GM06990 (cell line): ENCODE measurements at regions not wholly inside any gene's neighbourhood (a gene's known extent, or its start where the extent isn't known, plus 50 kb on each side); places are given as distances from the start of the nearest gene placed in this dataset.

ENCODE experiments used
- DNase-seq: peaks from one replicate; pipeline ENCODE4 v3.0.0-alpha.2; 2011; ENCODE audit not compliant: insufficient read length; ENCODE audit errors: extremely low read depth
- H3K27me3 ChIP-seq: replicated peaks from 2 replicates; pipeline ENCODE4 v1.6.0; 2011; ENCODE audit warnings: low read length; ENCODE audit not compliant: control insufficient read depth, insufficient read depth
- H3K36me3 ChIP-seq: 2 replicates; pipeline ENCODE4 v1.5.1; 2011; ENCODE audit warnings: low read length; ENCODE audit not compliant: control insufficient read depth, insufficient read depth
- H3K4me3 ChIP-seq: replicated peaks from 2 replicates; pipeline ENCODE4 v1.5.1; 2011; ENCODE audit warnings: low read depth, mild to moderate bottlenecking, control low read depth, low read length
- CTCF ChIP-seq: IDR thresholded peaks from 2 replicates; pipeline ENCODE4 v1.5.1; 2011; ENCODE audit warnings: low read length, control low read depth, mild to moderate bottlenecking, inconsistent platforms; ENCODE audit not compliant: insufficient read depth, poor library complexity, severe bottlenecking

- DNase-seq: no peak
- no peaks in the 10 kb centered on the region for H3K27me3 ChIP-seq
- no peak overlapping the region for H3K4me3 ChIP-seq
- no peak for TF ChIP-seq CTCF
- no peaks in the 10 kb centered on the region for H3K36me3 ChIP-seq
Observed at GRCh38 chr6:14951704-14952103, 294.2 kb upstream of the JARID2 start.

GRCh38 chr6:14953836-14954235 is 292.0 kb upstream of the JARID2 start:
- Histone ChIP-seq H3K4me3 (no peak overlapping the region), H3K27me3 (no peaks in the 10 kb centered on the region), H3K36me3 (no peaks in the 10 kb centered on the region)
- no peak for DNase-seq
- no peak for TF ChIP-seq CTCF

- Histone ChIP-seq H3K4me3 (no peak overlapping the region), H3K27me3 (no peaks in the 10 kb centered on the region), H3K36me3 (no peaks in the 10 kb centered on the region)
- peak; percentile 41 for DNase-seq
- no peak for TF ChIP-seq CTCF
Observed at GRCh38 chr6:14957355-14958059, 288.4 kb upstream of the JARID2 start.

DNA sequence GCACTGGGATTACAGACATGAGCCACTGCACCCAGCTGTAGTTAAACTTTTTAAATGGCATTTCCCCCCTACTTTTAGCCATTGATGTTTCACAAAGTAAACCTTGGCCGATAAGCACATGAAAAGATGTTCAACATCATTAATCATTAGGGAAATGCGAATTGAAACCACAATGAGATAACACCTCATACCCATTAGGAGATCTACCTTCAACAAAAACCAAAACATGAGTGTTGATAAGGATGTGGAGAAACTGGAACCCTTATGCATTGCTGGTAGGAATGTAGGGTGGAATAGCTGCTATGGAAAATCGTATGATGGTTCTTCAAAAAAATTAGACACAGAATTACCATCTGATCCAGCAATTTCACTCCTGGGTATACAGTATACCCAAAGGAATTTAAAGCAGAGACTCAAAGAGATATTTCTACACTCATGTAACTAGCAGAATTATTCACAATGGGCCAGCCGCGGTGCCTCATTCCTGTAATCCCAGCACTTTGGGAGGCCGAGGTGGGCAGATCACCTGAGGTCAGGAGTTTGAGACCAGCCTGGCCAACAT is 286.5 kb upstream of the JARID2 start:
- H3K36me3 ChIP-seq: no peaks in the 10 kb centered on the region
- no peak for DNase-seq
- TF ChIP-seq CTCF: no peak
- no peak overlapping the region for H3K4me3 ChIP-seq
- no peaks in the 10 kb centered on the region for H3K27me3 ChIP-seq

- Histone ChIP-seq H3K4me3 (no peak overlapping the region), H3K27me3 (no peaks in the 10 kb centered on the region), H3K36me3 (no peaks in the 10 kb centered on the region)
- DNase-seq: no peak
- no peak for TF ChIP-seq CTCF
Observed at GRCh38 chr6:14964556-14965270, 281.2 kb upstream of the JARID2 start.
